ENCODE measurements at regions not wholly inside any gene's neighbourhood (a gene's known extent, or its start where the extent isn't known, plus 50 kb on each side); places are given as distances from the start of the nearest gene placed in this dataset.

DNA sequence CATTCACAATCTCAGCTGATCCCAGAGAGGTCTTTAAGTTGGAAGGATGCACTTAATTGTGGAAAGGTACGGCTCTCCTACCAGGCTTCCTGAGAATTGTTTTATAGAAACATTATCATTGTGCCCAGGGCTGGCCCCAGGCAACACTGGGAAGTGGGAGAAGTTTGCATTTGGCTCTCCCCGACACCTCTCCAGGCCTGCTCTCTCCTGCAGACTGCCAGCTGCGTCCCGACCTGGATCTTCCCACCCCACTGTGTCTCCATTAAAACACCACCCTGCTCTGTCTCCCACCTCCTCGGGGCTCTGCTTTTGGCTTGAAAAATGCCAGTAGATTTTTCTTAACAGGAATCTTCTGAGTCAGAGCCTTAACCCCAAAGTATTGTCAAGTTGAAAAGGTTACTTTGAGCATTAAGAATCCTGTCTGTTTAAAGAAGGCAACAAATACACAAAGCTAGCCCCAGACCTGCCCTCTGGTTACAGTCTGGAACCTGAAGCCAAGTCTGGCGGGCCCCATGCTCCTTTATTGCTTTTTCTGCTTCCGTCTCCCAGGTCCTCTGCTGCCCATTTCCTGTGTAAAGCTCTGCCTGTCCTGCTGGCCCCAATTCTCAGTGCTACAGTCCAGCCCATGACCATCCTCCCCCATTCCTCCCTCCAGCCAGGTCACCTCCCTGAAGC is 530.2 kb downstream of the SOX6 start:
- WGBS, 2 donors = 82 to 87% methylated on average over 7 of the region's 7 CpGs
- no peak overlapping the region for H3K4me3 ChIP-seq
- no peak for DNase-seq
- intact Hi-C loops (cut with DNase I; ENCODE audit: low total_unique reads) = no loop called here
- H3K9me3 ChIP-seq = no peaks in the 10 kb centered on the region
- H3K27me3 ChIP-seq = no peaks in the 10 kb centered on the region
- no peaks in the 10 kb centered on the region for H3K36me3 ChIP-seq (ENCODE audit: low read depth, missing control alignments)
- no peaks in the 10 kb centered on the region for H3K4me1 ChIP-seq
- H3K27ac ChIP-seq = no peak overlapping the region
- TF ChIP-seq POLR2A (IDR thresholded peaks at IDR 0.05) = no peak
- TF ChIP-seq, protein P1, sequence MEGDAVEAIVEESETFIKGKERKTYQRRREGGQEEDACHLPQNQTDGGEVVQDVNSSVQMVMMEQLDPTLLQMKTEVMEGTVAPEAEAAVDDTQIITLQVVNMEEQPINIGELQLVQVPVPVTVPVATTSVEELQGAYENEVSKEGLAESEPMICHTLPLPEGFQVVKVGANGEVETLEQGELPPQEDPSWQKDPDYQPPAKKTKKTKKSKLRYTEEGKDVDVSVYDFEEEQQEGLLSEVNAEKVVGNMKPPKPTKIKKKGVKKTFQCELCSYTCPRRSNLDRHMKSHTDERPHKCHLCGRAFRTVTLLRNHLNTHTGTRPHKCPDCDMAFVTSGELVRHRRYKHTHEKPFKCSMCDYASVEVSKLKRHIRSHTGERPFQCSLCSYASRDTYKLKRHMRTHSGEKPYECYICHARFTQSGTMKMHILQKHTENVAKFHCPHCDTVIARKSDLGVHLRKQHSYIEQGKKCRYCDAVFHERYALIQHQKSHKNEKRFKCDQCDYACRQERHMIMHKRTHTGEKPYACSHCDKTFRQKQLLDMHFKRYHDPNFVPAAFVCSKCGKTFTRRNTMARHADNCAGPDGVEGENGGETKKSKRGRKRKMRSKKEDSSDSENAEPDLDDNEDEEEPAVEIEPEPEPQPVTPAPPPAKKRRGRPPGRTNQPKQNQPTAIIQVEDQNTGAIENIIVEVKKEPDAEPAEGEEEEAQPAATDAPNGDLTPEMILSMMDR (IDR thresholded peaks at IDR 0.05) = no peak

- intact Hi-C loops (cut with DNase I; ENCODE audit: low total_unique reads) = no loop called here
- no peaks in the 10 kb centered on the region for H3K9me3 ChIP-seq
Measured at GRCh38 chr11:15826826-15827225, 529.5 kb downstream of the SOX6 start.

DNA sequence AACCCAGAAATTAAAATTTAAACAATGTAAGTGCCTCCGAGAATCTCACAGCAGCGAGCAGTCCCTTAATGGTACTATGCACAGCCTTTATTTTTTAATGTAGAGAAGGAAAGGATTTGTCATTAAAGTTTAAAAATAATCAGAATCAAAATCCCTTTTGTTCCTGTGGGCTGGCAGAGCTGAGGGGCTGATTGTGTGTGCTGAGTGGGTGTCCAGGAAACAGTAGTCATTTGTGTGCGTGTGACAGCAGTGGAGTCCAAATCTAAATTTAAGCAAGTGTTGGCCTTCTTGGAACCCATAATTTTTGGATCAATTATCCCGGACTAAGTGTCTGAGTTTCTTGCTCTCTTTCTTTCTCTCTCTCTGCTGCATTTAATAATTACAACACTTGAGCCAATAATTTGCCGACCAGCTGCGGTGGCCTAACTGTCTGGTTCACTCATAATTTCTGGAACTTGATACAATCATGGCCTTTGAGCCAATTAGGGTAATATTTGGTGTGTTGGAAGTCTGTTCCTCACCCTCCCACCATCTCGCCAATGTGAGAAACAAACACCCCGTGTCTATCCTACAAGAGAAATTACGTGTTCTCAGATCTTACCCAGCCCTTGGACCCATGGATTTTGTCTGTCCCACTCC is 528.0 kb downstream of the SOX6 start:
- DNase-seq = no peak
- H3K36me3 ChIP-seq (ENCODE audit: low read depth, missing control alignments) = no peaks in the 10 kb centered on the region
- H3K4me1 ChIP-seq = no peaks in the 10 kb centered on the region
- TF ChIP-seq POLR2A (IDR thresholded peaks at IDR 0.05) = no peak
- TF ChIP-seq, protein P1 (IDR thresholded peaks at IDR 0.05) = no peak
- no peaks in the 10 kb centered on the region for H3K9me3 ChIP-seq
- H3K4me3 ChIP-seq = no peak overlapping the region
- intact Hi-C loops (cut with DNase I; ENCODE audit: low total_unique reads) = no loop called here
- 76 to 81% methylated on average over 9 of the region's 9 CpGs for WGBS, 2 donors
- H3K27ac ChIP-seq = no peak overlapping the region
- no peaks in the 10 kb centered on the region for H3K27me3 ChIP-seq

More at GRCh38 chr11:15826826-15827225, 529.5 kb downstream of the SOX6 start:
- H3K27me3 ChIP-seq = no peaks in the 10 kb centered on the region
- no peak for TF ChIP-seq POLR2A (IDR thresholded peaks at IDR 0.05)
- TF ChIP-seq, protein P1 (IDR thresholded peaks at IDR 0.05) = peak in 2 of 3 experiments; percentile 25 to 30
- no peak overlapping the region for H3K4me3 ChIP-seq
- no peaks in the 10 kb centered on the region for H3K36me3 ChIP-seq (ENCODE audit: low read depth, missing control alignments)
- H3K4me1 ChIP-seq = no peaks in the 10 kb centered on the region
- DNase-seq = peak; percentile 63
- H3K27ac ChIP-seq = no peak overlapping the region

GRCh38 chr11:15829312-15829711 is 527.0 kb downstream of the SOX6 start:
- no peaks in the 10 kb centered on the region for H3K36me3 ChIP-seq (ENCODE audit: low read depth, missing control alignments)
- H3K27me3 ChIP-seq = no peaks in the 10 kb centered on the region
- 64% methylated on average over 1 of the region's 1 CpG for WGBS, 2 donors
- intact Hi-C loops (cut with DNase I; ENCODE audit: low total_unique reads) = no loop called here
- TF ChIP-seq, protein P1 (IDR thresholded peaks at IDR 0.05) = no peak
- no peak for TF ChIP-seq POLR2A (IDR thresholded peaks at IDR 0.05)
- no peak overlapping the region for H3K4me3 ChIP-seq
- H3K27ac ChIP-seq = no peak overlapping the region
- no peaks in the 10 kb centered on the region for H3K4me1 ChIP-seq
- DNase-seq = no peak
- H3K9me3 ChIP-seq = no peaks in the 10 kb centered on the region
